Stimulated activated CD8-positive, alpha-beta memory T cell treated with anti-CD3 and anti-CD28 coated beads, Interleukin-15, amount 100 ng/mL, for 24 hours (primary cell): ENCODE measurements at regions not wholly inside any gene's neighbourhood (a gene's known extent, or its start where the extent isn't known, plus 50 kb on each side); places are given as distances from the start of the nearest gene placed in this dataset.
"Not testable (repeated sequence)": the region's sequence is repeated elsewhere in the genome, so short reads cannot be mapped to it uniquely, and the experiment has no call there.

ENCODE experiments used
- DNase-seq: peaks from one replicate; pipeline ENCODE4 v3.0.0-alpha.2; 2020; ENCODE audit warnings: low read depth

DNA sequence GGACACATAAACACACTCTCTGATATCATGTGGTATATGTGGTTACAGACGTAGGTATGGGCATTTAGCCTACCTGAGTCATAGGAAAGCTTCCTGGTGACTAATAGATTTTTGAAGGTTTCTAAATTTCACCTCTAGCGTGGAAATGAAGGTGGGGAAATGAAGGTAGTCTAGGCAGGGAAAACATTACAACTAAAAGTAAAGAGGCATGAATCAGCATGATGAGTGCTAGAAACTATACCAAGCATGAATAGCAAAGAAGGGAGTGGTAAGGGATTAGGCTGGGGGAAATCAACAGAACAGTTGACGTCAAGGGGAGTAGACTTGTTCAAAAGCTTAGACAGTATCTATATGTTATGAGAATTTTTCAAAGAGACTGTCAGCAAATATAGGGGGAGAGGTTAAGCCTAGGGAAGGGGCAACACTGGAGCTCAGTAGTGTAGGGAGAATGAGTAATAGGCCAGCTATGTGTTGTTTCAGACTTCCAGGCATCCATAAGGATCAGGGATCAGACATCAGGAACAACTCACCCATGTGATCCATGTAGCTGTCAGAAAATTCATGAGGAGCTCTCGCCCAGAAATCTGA is 279.3 kb upstream of the DIPK2B start:
- no peak for DNase-seq

DNA sequence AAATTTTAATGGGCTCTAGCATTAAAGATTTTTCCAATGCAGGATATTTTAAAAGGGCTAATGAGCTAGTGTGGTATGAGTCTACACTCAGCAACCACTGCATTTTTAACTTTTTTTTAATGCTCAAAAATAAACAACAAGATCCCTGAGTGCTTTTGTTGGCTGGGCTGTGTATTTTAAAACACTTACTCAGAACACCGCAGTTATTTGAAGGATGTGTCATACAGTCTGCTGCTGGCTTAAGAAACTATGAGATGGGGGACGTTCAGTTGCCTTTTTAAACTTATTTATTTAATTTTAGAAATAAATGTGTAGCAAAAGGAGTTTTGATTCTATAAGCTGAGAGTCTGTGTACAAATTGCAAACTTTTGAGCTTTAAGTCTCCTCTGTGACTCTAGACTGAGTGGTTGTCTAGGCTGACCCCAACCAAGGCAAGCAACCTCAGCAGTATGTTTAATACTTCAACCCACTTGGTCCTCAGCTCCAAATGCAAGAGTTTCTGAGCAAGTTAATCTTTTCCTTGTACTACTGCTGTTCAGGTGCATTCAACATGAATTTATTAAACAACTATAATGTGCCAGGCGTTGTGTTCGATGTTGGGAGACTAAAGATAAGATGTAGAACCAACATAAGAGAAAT is 278.6 kb upstream of the DIPK2B start:
- DNase-seq = no peak

DNA sequence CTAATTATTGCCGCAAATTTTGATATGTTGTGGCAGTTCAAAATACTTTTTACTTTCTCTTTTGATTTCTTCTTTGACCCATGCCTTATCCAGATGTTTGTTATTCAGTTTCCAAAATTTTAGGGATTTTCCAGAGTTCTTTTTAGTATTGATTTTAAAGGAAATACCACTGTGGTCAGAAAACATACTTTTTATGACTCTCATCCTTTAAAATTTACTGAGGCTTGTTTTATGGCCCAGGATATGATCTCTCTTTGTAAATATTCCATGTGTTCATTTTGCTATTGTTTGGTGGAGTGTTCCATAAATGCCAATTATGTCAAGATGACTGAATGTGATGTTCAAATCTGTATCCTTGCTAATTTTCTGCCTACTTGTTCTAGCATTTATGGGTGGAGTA is 272.3 kb upstream of the DIPK2B start:
- no peak for DNase-seq

DNA sequence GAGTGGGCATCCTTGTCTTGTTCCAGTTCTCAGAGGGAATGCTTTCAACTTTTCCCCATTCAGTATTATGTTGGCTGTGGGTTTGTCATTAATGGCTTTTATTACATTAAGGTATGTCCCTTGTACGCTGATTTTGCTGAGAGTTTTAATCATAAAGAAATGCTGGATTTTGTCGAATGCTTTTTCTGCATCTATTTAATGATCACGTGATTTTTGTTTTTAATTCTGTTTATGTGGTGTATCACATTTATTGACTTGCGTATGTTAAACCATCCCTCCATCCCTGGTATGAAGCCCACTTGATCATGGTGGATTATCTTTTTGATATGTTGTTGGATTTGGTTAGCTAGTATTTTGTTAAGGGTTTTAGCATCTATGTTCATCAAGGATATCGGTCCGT is 266.9 kb upstream of the DIPK2B start:
- DNase-seq = not testable (repeated sequence)

DNA sequence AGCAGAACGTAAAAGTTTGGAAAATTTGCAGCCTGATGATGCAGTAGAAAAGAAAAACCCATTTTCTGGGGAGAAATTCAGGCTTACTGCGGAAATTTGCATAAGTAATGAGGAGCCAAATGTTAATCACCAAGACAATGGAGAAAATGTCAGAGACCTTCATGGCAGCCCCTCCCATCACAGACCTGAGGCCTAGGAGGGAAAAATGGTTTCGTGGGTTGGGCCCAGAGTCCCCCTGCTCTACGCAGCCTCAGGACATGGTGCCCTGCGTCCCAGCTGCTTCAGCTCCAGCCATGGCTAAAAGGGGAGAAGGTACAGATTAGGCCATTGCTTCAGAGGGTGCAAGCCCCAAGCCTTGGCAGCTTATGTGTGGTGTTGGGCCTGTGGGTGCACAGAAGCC is 255.1 kb upstream of the DIPK2B start:
- DNase-seq = not testable (repeated sequence)

DNA sequence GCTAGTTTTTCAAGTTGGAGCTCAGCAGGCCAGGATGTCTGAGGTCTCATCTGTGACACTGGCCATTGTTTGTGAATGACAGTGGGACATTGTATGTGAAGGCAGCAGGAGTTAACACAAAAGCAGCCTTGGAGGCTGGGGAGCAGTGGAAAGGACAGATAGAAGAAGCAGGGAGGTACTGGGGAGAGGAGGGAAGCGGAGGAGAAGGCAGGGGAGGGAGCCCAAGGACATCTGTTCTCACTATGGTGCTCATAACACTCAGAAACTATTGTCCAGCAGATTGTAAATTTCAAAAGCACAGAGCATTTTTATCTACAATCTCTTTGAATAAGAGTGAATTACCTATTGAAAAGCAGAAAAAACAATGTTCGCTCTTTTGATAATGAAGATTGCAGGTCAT is 253.6 kb upstream of the DIPK2B start:
- no peak for DNase-seq

DNA sequence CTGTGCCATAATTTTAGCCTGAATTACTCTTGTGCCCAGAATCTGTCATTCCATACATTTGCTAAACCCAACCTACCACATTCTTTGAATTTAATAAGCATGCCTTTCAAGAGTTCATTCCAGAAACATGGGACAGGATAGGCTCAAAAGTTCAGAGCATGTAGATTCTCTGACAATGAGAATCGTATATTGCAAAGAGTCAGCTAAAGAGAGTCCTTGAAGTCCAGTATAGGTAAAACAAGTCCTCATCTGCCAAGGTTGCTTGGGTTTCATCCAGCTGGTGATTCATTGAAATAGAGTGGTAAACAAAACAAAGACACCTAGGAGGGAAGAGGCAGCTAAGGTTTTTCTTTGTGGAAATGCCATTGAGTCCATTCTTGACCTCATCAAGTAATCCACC is 249.3 kb upstream of the DIPK2B start:
- no peak for DNase-seq

DNA sequence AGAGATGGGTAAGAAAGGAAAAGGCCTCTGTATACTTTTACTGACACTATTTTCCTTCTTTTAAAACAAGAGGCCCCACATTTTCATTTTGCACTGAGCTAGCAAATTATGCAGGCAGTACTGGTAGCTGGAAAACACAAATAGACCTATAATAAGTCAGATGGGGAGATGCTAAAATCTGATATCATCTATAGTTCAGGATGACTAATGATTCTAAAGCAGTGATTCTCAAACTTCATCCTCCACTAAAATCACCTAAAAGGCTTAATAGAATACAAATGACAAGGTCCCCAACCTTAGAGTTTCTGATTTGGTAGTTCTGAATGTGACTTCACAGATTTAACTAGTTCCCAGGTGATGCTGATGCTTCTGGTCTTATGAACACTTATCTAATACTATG is 247.3 kb upstream of the DIPK2B start:
- DNase-seq = no peak

DNA sequence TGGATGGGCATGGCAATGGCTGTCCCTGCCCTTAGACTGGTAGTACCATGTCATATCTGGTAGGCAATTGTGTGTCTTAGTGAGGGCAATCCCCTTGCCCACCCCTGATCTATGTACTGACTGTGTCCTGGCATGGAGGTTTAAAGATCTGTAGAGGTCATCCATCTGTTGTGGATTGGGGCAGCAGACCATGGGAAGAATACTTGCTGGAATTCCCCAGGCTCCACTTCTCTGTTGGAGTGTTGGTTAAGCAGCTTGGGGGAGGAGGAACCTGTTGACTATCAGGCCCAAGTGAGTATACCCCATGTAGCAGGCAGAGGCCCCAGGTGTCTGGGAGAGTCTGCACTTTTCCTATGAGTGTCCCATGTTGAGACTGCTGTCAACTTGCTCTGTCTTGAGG is 246.7 kb upstream of the DIPK2B start:
- DNase-seq = no peak

DNA sequence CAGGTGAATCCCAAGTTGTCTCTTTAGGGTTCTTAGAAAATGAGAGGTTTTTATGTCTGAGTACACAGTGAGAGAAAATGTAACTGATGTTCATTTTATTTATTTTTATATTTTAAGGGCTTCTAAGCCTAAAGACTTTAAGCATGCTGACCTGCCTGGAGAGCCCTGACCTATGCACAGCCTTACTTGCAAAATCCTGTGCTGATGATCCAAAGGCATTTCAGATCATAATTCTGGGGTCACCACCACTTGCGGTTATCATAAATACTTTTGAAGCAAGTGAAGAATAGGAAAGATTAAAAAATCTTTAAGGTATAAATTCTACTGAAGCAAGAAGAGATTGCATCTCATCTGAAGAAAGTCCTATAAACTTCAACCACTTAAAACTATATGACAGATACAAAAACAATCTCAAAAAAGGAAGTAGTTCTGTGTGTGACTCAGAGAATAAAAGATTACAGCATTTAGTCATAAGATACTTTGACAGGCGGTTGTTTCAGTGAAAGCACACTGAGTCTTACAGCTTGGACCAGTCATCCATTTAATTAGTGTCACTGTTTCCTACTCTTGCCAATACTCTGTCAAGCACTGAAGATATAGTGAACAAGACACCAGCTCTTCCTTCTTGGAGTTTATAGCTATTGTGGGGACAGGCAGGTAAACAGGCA is 245.2 kb upstream of the DIPK2B start:
- DNase-seq = no peak

DNA sequence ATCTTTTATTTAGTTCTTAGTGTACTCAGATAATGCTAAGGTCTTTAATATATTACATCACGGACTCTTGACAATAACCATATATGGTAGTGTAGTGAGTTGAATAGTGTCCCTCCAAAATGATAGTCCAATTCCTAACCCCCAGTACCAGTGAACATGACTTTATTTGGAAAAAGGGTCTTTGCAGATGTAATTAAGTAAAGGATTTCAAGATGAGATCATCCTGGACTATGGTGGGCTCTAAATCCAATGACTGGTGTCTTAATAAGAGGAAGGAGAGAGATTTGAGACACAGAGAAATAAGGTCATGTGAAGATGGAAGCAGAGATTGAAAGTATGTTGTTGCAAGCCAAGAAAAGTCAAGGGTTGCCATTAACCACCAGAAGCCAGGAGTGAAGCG is 236.5 kb upstream of the DIPK2B start:
- DNase-seq = no peak

DNA sequence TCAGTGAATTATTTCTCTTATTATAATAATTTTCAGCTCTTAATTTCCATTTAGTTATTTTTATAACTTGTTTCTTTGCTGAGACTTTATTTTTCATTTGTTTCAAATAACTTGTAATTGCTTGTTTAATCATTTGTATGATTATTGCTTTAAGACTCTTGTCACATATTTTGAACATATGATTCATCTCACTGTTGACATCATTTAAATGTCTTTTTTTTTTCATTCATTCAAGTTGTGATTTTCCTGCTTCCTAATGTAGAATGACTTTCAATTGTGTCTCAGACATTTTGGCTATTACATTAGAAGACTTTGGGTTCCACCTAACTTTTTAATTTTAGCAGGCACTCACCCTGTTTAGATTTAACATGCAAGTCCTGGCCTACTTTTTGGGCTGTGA is 234.8 kb upstream of the DIPK2B start:
- no peak for DNase-seq

DNA sequence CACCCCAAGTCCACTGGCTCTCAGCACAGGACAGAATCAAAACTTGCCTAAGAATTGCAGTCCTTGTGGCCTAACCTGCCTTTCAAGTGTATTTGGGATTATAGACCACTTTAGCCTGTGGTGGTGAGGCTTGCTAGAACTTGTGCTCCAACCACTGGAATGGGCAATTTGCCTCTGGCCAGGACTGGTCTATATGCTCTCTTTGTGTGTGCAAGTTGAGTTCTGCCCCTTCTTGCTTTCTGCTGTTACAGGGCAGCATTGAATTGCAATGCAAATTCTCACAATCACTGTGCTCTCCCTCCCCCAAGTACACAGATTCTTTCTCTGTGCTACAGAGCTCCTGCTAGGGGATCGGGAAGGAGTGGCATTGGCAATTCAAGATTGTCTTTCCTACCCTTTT is 233.6 kb upstream of the DIPK2B start:
- no peak for DNase-seq

DNA sequence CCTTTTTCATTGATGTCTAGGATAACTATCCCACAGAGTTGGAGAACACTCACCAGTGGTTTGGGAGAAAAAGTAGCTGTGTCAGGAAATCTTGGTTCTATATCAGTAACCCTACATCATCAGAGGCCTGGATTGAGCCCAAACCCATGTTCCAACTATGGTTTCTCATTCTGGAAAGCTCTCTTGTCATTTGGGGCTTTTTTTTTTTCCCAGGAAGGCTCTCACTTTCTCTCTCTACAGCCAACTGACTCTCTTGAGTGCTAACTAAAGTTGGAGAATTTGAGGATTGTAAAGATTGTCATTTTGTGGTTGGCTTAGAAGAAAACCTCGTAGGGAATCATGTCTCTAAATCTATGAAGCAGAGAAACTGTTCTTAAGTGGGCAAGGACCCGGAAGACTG is 228.2 kb upstream of the DIPK2B start:
- DNase-seq = no peak

DNA sequence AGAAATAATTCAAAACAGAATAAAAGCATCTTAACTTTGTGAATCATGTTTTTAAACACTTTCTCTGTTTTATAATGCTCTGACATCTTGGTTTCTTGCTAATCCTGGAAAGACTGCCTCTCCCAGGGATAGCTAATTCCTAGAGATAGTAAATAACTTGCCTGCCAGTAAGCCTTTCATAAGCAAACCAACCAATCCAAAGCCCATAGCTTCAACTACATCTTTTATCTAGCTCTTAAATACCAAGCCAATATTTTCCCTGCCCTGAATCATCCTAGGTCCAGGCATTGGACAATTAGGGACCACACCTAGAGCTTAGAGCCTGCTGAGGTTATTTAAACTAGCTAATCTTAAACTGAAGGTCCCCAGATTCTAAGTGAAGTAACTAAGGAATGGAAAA is 223.7 kb upstream of the DIPK2B start:
- no peak for DNase-seq

DNA sequence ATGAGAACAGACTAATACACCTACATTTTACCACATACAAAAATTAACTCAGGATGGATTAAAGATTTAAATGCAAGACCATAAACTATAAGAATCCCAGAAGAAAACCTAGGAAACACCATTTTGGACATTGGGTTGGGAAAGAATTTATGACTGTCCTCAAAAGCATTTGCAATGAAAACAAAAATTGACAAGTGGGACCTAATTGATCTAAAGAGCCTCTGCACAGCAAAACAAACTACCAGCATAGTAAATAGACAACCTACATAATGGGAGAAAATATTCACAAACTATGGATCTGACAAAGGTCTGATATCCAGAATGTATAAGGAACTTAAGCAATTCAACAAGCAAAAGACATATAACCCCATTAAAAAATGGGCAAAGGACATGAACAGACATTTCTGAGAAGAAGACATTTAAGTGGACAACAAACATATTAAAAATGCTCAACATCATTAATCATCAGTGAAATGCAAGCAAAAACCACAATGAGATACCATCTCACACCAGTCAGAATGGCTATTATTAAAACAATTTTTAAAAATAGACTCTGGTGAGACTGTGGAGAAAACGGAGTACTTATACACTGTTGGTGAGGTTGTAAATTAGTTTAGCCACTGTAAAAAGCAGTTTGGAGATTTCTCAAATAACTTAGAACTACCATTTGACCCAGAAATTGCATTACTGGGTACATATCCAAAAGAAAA is 221.7 kb upstream of the DIPK2B start:
- DNase-seq = no peak

DNA sequence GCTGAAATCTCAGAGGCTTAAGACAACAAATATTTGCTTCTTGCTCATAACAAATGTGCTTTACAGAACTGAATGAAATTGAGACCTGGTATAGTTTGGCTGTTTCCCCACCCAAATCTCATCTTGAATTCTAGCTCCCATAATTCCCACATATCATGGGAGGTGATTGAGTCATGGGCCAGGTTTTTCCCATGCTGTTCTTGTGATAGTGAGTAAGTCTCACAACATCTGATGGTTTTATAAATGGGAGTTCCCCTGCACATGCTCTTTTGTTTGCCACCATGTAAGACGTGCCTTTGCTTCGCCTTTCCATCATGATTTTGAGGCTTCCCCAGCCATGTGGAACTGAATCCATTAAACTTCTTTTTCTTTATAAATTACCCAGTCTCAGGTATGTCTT is 221.1 kb upstream of the DIPK2B start:
- DNase-seq = no peak

DNA sequence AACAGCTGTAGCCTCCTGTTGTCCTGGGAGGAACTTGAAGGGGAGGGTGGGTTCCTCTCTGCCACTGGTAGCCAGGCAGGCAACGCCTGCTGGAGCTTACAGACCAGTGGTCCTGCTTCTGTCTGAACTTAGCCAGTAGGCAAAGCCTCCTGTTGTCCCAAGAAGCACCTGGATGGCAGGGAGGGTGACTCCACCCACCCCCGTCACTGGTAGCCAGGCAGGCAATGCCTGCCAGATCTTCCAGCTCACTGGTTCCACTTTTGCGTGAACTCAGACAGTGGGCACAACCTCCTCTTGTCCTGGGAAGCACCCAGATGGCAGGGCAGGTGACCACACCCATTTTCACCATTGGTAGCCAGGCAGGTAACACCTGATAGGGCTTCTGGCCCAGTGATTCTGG is 203.5 kb upstream of the DIPK2B start:
- DNase-seq = no peak

DNA sequence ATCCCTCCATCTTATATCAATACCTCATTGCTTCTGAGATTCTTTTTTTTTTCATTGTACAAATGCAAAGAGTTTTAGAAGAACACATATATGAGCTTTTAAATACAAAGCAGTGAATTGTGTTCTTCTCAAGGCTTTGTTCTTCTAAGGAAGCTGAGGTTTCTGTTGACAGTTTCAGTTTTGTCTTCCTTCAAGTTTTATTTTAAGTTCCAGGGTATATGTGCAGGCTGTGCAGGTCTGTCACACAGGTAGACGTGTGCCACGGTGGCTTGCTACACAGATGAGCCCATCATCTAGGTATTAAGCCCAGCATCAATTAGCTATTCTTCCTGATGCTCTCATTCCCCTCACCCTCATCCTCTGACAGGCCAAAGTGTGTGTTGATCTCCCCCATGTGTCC is 201.2 kb upstream of the DIPK2B start:
- no peak for DNase-seq

DNA sequence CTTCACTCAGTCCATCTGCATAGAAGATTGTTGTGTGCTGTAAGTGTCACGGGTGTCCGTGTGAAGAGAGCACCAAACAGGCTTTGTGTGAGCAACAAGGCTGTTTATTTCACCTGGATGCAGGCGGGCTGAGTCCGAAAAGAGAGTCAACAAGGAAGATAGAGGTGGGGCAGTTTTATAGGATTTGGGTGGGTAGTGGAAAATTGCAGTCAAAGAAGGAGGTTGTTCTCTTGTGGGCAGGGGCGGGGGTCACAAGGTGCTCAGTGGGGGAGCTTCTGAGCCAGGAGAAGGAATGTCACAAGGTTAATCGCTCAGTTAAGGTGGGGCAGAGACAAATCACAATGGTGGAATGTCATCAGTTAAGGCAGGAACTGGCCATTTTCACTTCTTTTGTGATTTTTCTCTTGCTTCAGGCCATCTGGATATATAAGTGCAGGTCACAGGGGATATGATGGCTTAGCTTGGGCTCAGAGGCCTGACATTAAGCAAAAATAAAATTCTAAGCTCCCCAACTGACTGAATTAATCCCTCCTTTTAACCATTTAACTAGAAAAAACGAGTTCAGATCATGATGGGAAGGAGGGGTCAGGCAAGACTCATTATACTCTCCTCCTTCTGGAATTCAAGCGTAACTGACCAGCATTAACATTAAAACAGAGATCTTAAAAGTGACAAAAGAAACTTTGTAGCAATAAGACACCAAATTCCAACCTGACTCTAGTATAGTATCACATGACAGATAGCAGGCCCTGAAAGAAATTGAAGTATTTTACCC is 200.5 kb upstream of the DIPK2B start:
- DNase-seq = not testable (repeated sequence)

DNA sequence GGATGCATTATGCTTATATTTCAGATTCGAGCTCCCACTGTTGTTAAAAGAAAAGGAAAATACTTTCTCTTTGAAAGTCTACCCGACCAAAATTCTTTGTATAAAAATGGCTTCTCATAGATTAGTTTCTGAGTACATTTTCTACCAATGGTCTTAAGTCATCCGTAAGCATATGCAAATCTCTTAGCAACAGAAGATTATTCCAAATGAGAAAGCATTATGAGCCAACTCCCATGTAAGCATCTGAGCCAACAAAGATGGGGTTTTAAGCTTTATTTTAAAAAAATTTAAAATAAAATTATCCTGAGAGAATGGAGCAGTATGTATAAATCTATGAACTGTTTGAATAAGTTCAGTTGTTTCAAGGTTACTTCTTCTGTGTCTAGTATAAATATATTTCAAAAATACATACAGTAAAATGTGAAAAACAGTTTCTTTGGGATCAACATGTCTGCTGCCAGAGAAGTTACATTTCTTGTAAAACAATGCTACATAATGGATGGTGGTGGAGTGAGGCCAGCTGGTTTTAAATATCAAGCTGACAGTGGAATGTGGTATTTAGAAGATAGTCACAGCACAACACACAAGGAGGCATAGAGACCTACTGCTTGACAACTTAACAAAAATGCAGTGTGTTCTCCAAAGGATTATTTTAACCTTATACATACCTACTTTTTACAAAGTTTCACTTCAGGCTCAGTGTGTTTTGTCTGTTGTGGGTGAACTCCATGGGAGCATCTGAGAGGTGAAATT is 199.5 kb upstream of the DIPK2B start:
- DNase-seq = no peak

DNA sequence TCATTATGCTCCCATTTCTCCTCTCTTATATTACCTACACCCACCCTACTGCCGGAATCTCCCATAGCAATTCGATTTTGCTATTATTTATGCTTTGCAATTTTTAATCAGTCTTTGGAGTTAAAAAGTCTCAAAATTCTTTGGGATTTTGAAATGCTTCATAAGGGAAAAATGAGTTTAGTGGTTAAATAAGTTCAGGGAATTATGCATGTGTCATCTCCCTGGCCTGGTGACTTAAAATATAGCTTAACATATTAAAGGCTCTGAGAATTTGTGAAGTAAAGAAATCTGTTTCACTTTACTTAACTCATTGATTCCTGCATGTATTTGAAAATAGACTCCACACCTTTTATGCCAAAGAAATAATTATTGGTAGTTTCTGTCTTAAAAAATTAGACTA is 185.1 kb upstream of the DIPK2B start:
- no peak for DNase-seq
